ENCODE measurements at regions not wholly inside any gene's neighbourhood (a gene's known extent, or its start where the extent isn't known, plus 50 kb on each side); places are given as distances from the start of the nearest gene placed in this dataset.

DNA sequence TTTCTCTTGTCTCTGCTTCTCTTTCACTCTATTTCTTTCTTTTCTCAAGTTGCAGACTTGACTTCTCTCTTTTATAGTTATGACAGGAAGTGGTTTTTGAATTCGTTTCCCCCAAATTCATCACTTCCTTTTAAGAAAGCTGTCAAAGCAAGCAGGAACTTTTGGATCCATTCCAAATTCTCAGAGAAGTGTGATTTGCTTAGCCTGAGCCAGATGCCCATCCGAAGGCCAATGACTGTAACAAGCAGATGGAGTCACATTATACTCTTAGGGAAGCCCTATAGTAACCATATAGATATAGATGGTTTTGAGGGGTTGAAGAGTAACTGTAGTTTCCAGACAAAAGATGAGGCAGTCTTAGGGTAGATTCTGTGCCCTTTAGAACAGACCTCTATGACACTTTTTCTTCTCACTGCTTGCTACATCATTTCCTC, 592.0 kb upstream of the KCNMB2 start:
- no peak overlapping the region for H3K4me3 ChIP-seq (ENCODE audit: low read depth, low read length)
- ChIA-PET POLR2A (no interaction called here), CTCF (no interaction called here)
- TF ChIP-seq, protein P1, sequence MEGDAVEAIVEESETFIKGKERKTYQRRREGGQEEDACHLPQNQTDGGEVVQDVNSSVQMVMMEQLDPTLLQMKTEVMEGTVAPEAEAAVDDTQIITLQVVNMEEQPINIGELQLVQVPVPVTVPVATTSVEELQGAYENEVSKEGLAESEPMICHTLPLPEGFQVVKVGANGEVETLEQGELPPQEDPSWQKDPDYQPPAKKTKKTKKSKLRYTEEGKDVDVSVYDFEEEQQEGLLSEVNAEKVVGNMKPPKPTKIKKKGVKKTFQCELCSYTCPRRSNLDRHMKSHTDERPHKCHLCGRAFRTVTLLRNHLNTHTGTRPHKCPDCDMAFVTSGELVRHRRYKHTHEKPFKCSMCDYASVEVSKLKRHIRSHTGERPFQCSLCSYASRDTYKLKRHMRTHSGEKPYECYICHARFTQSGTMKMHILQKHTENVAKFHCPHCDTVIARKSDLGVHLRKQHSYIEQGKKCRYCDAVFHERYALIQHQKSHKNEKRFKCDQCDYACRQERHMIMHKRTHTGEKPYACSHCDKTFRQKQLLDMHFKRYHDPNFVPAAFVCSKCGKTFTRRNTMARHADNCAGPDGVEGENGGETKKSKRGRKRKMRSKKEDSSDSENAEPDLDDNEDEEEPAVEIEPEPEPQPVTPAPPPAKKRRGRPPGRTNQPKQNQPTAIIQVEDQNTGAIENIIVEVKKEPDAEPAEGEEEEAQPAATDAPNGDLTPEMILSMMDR (IDR thresholded peaks at IDR 0.05; ENCODE audit: insufficient read depth, low read length, missing control alignments): no peak
- DNase-seq (ENCODE audit: low read depth, low spot score): no peak

DNA sequence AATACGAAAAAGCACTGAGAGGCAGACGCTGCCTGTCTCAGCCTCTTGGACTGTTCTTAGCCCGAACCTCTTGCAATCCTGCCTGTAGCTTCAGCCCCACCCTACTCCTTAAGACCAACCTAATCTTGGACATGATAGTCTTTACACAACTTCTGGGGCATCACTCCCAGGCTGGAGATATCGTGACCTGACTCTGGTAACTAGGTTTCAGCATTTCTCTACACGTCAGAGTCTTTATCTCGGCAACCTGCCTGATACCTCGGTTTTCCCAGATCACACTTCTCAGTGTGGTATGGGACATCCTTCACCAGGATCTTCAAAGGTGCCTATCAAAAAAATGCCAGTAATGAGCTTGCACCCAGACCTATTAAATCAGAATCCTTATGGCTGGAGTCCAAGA, 590.2 kb upstream of the KCNMB2 start:
- ChIA-PET CTCF (no interaction called here), POLR2A (no interaction called here)
- H3K4me3 ChIP-seq (ENCODE audit: low read depth, low read length): no peak overlapping the region
- TF ChIP-seq, protein P1 (IDR thresholded peaks at IDR 0.05; ENCODE audit: insufficient read depth, low read length, missing control alignments): no peak
- no peak for DNase-seq (ENCODE audit: low read depth, low spot score)

DNA sequence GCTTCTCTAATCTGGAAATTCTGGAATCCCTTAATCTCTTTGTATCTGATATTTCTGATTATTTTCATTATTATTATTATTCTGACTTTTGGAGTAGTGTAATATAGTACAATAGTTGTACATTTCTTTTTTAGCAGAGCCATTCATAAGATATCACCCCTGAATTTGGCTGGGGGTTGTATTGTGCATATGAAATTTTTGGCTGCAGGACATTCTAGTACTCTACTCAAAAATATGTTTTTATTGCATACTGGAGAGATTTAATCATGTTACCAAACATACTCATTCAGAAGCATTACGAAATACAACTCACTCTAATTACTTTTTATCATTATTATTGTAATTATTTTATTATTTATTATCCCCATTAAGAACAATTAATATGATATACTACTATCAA, 589.7 kb upstream of the KCNMB2 start:
- DNase-seq (ENCODE audit: low read depth, low spot score): no peak
- POLR2A ChIA-PET: no interaction called here
- H3K4me3 ChIP-seq (ENCODE audit: low read depth, low read length): no peak overlapping the region
- TF ChIP-seq, protein P1 (IDR thresholded peaks at IDR 0.05; ENCODE audit: insufficient read depth, low read length, missing control alignments): no peak
- CTCF ChIA-PET: no interaction called here

DNA sequence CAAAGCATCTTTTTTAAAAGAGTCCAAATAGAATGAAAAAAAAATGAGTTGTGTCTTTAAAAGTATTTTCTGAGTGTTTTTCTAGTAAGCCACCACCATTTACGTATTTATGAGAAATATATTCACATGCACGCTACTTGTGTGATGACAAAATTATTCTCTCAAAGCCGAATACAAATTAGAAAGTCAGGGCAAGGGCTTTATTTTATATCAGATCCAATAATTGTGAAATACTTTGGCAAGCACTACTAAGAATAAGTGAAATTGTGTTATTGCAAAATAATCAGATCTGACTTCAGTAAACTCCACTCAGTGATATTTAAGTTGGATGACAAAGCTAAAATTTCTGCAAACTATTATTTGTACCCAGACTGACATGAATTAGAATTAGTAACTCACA, 589.3 kb upstream of the KCNMB2 start:
- ChIA-PET POLR2A (no interaction called here), CTCF (no interaction called here)
- no peak for DNase-seq (ENCODE audit: low read depth, low spot score)
- TF ChIP-seq, protein P1 (IDR thresholded peaks at IDR 0.05; ENCODE audit: insufficient read depth, low read length, missing control alignments): no peak
- H3K4me3 ChIP-seq (ENCODE audit: low read depth, low read length): no peak overlapping the region

DNA sequence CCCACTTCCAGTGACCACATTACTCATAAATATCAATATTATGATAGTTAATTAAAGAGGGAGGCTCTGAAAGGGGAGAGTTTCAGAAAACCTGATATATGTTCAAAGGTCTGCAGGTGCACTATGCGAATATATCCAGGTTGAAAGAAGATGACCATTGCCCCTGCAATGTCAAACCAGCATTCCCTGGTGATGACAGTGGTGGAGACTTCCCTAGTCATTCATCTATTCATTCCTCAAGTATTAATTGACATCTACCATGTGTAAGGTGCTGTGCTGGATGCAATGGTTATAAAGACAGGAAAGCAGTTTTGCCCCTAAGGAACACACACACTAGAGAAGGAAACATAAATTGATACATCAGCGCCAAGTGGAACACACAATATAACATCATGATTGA, 588.3 kb upstream of the KCNMB2 start:
- POLR2A ChIA-PET: no interaction called here
- TF ChIP-seq, protein P1 (IDR thresholded peaks at IDR 0.05; ENCODE audit: insufficient read depth, low read length, missing control alignments): no peak
- no peak overlapping the region for H3K4me3 ChIP-seq (ENCODE audit: low read depth, low read length)
- CTCF ChIA-PET: no interaction called here
- no peak for DNase-seq (ENCODE audit: low read depth, low spot score)

DNA sequence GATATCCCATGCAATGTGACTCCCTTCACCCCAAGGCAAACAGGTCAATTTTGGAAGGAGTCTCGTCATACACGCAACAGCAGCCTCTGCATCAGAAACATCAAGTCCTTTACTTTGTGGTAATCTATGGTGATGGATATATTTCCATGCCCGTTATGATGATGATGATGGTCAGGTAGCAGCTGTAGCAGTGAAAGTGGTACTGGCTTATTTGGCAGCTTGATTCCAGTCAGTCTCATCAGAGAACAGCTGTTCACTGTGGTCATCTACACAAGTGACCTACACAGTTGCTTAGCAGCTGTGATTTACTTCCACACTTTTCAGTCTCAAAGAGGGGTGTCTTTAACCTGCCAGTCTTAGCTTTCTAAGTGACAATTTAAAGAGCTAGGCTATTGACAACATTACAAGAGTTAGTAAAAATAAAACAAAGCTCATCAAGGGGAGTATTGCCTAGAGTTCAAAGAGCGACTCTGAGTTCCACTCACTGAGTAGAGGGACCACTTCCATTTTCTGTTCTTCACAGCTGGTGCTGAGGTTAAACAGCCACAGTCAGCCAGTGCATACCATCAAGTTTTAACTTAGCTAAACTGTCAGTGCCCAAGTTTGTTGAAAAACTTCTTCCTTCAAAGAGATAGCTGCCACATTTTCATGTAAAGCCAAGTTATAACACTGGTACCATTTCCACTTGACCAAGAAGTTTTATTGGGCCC, 587.4 kb upstream of the KCNMB2 start:
- TF ChIP-seq, protein P1 (IDR thresholded peaks at IDR 0.05; ENCODE audit: insufficient read depth, low read length, missing control alignments): no peak
- POLR2A ChIA-PET: no interaction called here
- CTCF ChIA-PET: interaction anchor here (1.0 kb wide), 1 partner anchor 436 kb away, joined by 3 read pairs; no protein-coding TSS in a partner anchor
- no peak for DNase-seq (ENCODE audit: low read depth, low spot score)
- no peak overlapping the region for H3K4me3 ChIP-seq (ENCODE audit: low read depth, low read length)

Measured in AG04449 (cell line).